H1 (cell line): ENCODE measurements at regions not wholly inside any gene's neighbourhood (a gene's known extent, or its start where the extent isn't known, plus 50 kb on each side); places are given as distances from the start of the nearest gene placed in this dataset.

ENCODE experiments used
- CTCF ChIA-PET: fragments of 300-600 bp; sonication (Branson Sonifier 250); formaldehyde crosslinking; loops from one replicate; lab custom pipeline; 2021; ENCODE audit not compliant: partially characterized antibody; lab: Charles Lee
- POLR2A ChIA-PET: fragments of 300-600 bp; sonication (Branson Sonifier 250); formaldehyde crosslinking; loops from one replicate; lab custom pipeline; 2021; ENCODE audit warnings: inconsistent platforms; ENCODE audit not compliant: partially characterized antibody; lab: Charles Lee
- DNase-seq, 2 experiments: peaks; one replicate each; pipeline versions ENCODE4 v3.0.0 to v3.0.0-alpha.2; 2010 to 2022; ENCODE audit warnings: low spot score in 2 of 2, low read depth in 1 of 2, mixed read lengths in 1 of 2
- FAIRE-seq: peaks from 2 replicates; lab custom pipeline; 2011; peaks lifted over from hg19 to GRCh38; lab: Jason Lieb, UNC
- H2AFZ ChIP-seq: 2 replicates; pipeline ENCODE4 v1.8.1; 2012; ENCODE audit warnings: low read length, inconsistent platforms
- H2AK5ac ChIP-seq: 2 replicates; pipeline ENCODE4 v1.6.1; 2013; ENCODE audit warnings: low read depth, low read length
- H2BK120ac ChIP-seq: replicated peaks from 2 replicates; pipeline ENCODE3; 2013; ENCODE audit warnings: low read depth, low read length, inconsistent platforms
- H2BK12ac ChIP-seq: 2 replicates; pipeline ENCODE4 v1.6.1; 2013; ENCODE audit warnings: low read depth, low read length
- H2BK15ac ChIP-seq: 2 replicates; pipeline ENCODE4 v1.6.1; 2013; ENCODE audit warnings: low read length
- H2BK20ac ChIP-seq: 2 replicates; pipeline ENCODE4 v1.6.1; 2013; ENCODE audit warnings: low read length
- H2BK5ac ChIP-seq: 2 replicates; pipeline ENCODE4 v1.6.1; 2013; ENCODE audit warnings: low read depth, low read length
- H3K14ac ChIP-seq: 2 replicates; pipeline ENCODE4 v1.6.1; 2013; ENCODE audit warnings: inconsistent platforms; ENCODE audit not compliant: insufficient read length
- H3K18ac ChIP-seq: 2 replicates; pipeline ENCODE4 v1.6.1; 2013; ENCODE audit warnings: low read length; ENCODE audit errors: extremely low read depth
- H3K23ac ChIP-seq: 2 replicates; pipeline ENCODE4 v1.6.1; 2013; ENCODE audit warnings: inconsistent platforms; ENCODE audit not compliant: insufficient read length
- H3K23me2 ChIP-seq: 2 replicates; pipeline ENCODE4 v1.6.1; 2013; ENCODE audit warnings: low read depth, low read length
- H3K27ac ChIP-seq: 2 replicates; pipeline ENCODE4 v1.6.1; 2011; ENCODE audit warnings: low read depth, low read length, inconsistent platforms
- H3K27me3 ChIP-seq, 4 experiments: replicated peaks in 1 of 4; 1 replicate in 1 of 4; 2 replicates in 3 of 4; pipeline versions ENCODE4 v1.6.1 to v1.8.1; 2011 to 2013; ENCODE audit warnings: low read length in 3 of 4, mild to moderate bottlenecking in 3 of 4, inconsistent platforms in 2 of 4, mixed read lengths in 2 of 4, moderate library complexity in 1 of 4; ENCODE audit not compliant: control insufficient read depth in 3 of 4, insufficient read depth in 3 of 4; ENCODE audit errors: extremely low read depth in 1 of 4
- H3K36me3 ChIP-seq, 4 experiments: 2 replicates each; pipeline versions ENCODE4 v1.6.1 to v1.8.1; 2011 to 2013; ENCODE audit warnings: mild to moderate bottlenecking in 4 of 4, low read length in 3 of 4, moderate library complexity in 2 of 4, control low read depth in 1 of 4, inconsistent platforms in 1 of 4; ENCODE audit not compliant: insufficient read depth in 4 of 4, control insufficient read depth in 2 of 4
- H3K4ac ChIP-seq: replicated peaks from 2 replicates; pipeline ENCODE3; 2013; ENCODE audit warnings: low read length, low read depth, mixed read lengths, inconsistent platforms; ENCODE audit not compliant: insufficient read length
- H3K4me1 ChIP-seq, 4 experiments: replicated peaks in 1 of 4; 1 replicate in 1 of 4; 2 replicates in 3 of 4; pipeline versions ENCODE4 v1.6.1 to v1.8.1; 2011 to 2013; ENCODE audit warnings: low read length in 3 of 4, inconsistent platforms in 2 of 4, mixed read lengths in 1 of 4; ENCODE audit not compliant: insufficient read depth in 4 of 4, control insufficient read depth in 3 of 4
- H3K4me2 ChIP-seq, 2 experiments: 2 replicates each; pipeline versions ENCODE4 v1.6.1 to v1.8.1; 2011 to 2013; ENCODE audit warnings: low read depth in 2 of 2, low read length in 2 of 2, control low read depth in 1 of 2, inconsistent platforms in 1 of 2, mild to moderate bottlenecking in 1 of 2; ENCODE audit not compliant: insufficient read depth in 1 of 2
- H3K4me3 ChIP-seq, 4 experiments: fragments of 200-600, 300-600 bp in 1 of 4; sonication (generic), shearing (Covaris generic), sonication (Bioruptor Twin) in 1 of 4; 2 replicates each; pipeline versions ENCODE4 v1.5.1 to v1.8.1; 2011 to 2016; ENCODE audit warnings: low read length in 4 of 4, low read depth in 3 of 4, control low read depth in 2 of 4, inconsistent platforms in 2 of 4, mild to moderate bottlenecking in 2 of 4, mixed read lengths in 1 of 4, moderate library complexity in 1 of 4; ENCODE audit not compliant: insufficient read depth in 2 of 4; ENCODE audit errors: extremely low read depth in 1 of 4
- H3K56ac ChIP-seq: replicated peaks from 2 replicates; pipeline ENCODE3; 2013; ENCODE audit warnings: low read depth, mild to moderate bottlenecking, mixed read lengths, low read length, inconsistent platforms; ENCODE audit not compliant: insufficient read length
- H3K79me1 ChIP-seq: 2 replicates; pipeline ENCODE4 v1.6.1; 2013; ENCODE audit warnings: low read depth, low read length, control low read depth
- H3K79me2 ChIP-seq, 2 experiments: 2 replicates each; pipeline versions ENCODE4 v1.6.1 to v1.8.1; 2012 to 2013; ENCODE audit warnings: low read length in 2 of 2, mild to moderate bottlenecking in 2 of 2, inconsistent platforms in 1 of 2; ENCODE audit not compliant: insufficient read depth in 2 of 2, control insufficient read depth in 1 of 2
- H3K9ac ChIP-seq, 4 experiments: replicated peaks in 1 of 4; 1 replicate in 1 of 4; 2 replicates in 3 of 4; pipeline versions ENCODE4 v1.6.1 to v1.8.1; 2011 to 2013; ENCODE audit warnings: low read depth in 3 of 4, low read length in 3 of 4, control low read depth in 2 of 4, mild to moderate bottlenecking in 2 of 4, moderate library complexity in 2 of 4, inconsistent platforms in 1 of 4; ENCODE audit errors: extremely low read depth in 1 of 4
- H3K9me3 ChIP-seq, 2 experiments: 2 replicates each; pipeline versions ENCODE4 v1.6.1 to v1.8.1; 2012 to 2013; ENCODE audit warnings: mild to moderate bottlenecking in 2 of 2, moderate library complexity in 2 of 2, control low read depth in 1 of 2, inconsistent platforms in 1 of 2, low read depth in 1 of 2, low read length in 1 of 2, mixed read lengths in 1 of 2; ENCODE audit not compliant: insufficient read depth in 2 of 2
- H4K20me1 ChIP-seq, 2 experiments: replicated peaks in 1 of 2; 2 replicates each; pipeline versions ENCODE3 to v1.8.1; 2011 to 2013; ENCODE audit warnings: inconsistent platforms in 2 of 2, low read length in 2 of 2, mild to moderate bottlenecking in 1 of 2; ENCODE audit not compliant: insufficient read depth in 2 of 2, control insufficient read depth in 1 of 2
- H4K5ac ChIP-seq: 2 replicates; pipeline ENCODE4 v1.6.1; 2013; ENCODE audit warnings: low read length, low read depth, mixed read lengths, inconsistent platforms; ENCODE audit not compliant: insufficient read length
- H4K8ac ChIP-seq: 2 replicates; pipeline ENCODE4 v1.8.0; 2013; ENCODE audit warnings: mild to moderate bottlenecking, moderate library complexity, low read length, inconsistent platforms; ENCODE audit not compliant: insufficient read depth; ENCODE audit errors: extremely low read depth
- H4K91ac ChIP-seq: replicated peaks from 2 replicates; pipeline ENCODE3; 2013; ENCODE audit warnings: low read length, mixed read lengths, inconsistent platforms; ENCODE audit not compliant: insufficient read length
- WGBS, 2 experiments: shearing (Covaris generic) in 1 of 2; methylation state at CpG; one replicate each; pipeline versions ENCODE4 v1.1.6 to v1.1.7; 2013 to 2015; ENCODE audit warnings: low lambda C conversion rate in 2 of 2, mixed read lengths in 2 of 2, inconsistent platforms in 1 of 2, low coverage in 1 of 2, missing lambda C conversion rate in 1 of 2; ENCODE audit not compliant: insufficient replicate concordance in 2 of 2, insufficient coverage in 1 of 2, insufficient read length in 1 of 2; ENCODE audit errors: extremely low coverage in 1 of 2, missing lambda C conversion rate in 1 of 2; 5-methylcytosine and 5-hydroxymethylcytosine counted together
- TF ChIP-seq, protein P1 (sequence below): fragments of 300-600 bp; sonication (generic); IDR thresholded peaks from 2 replicates; pipeline ENCODE4 v1.7.1; 2012; ENCODE audit warnings: low read length, moderate library complexity, mild to moderate bottlenecking, inconsistent platforms; ENCODE audit not compliant: insufficient replicate concordance

DNA sequence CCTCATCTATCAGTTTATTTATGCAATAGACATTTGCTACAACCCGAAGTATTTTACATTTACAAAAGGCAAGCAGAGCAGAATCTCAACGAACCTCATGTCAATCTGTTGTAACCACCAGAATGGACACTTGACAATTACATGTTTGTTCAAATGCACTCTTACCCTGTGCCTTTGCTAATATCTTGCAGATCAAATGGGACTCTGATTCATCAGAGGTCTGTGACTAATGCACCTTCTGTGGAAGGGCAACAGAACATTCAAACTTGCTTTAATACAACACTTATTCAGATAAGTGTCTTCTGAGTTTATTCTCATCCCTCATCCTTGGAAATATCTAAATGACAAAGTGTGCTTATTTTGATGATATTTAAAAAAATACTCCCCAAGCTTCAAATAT lies 644.7 kb upstream of the PCDH10 start:
- Histone ChIP-seq H2BK20ac (no peak overlapping the region), H3K14ac (no peak overlapping the region), H3K27me3 (no peaks in the 10 kb centered on the region), H3K4me3 (no peak overlapping the region), H3K4me1 (no peaks in the 10 kb centered on the region; a peak in 1 of 7 replicates), H4K20me1 (no peaks in the 10 kb centered on the region), H3K79me2 (no peaks in the 10 kb centered on the region), H3K9ac (no peak overlapping the region), H3K18ac (no peak overlapping the region), H2BK12ac (peak overlapping the region; percentile 55; the same call in 1 of the 2 replicates), H3K23me2 (no peaks in the 10 kb centered on the region), H4K8ac (no peak overlapping the region), H3K4ac (no peak overlapping the region), H3K79me1 (no peaks in the 10 kb centered on the region), H3K23ac (no peak overlapping the region), H3K9me3 (no peaks in the 10 kb centered on the region), H4K91ac (no peak overlapping the region), H4K5ac (no peak overlapping the region), H2BK120ac (no peak overlapping the region), H2AFZ (no peak overlapping the region), H2AK5ac (no peak overlapping the region), H2BK5ac (no peak overlapping the region), H3K4me2 (no peak overlapping the region), H3K36me3 (no peaks in the 10 kb centered on the region), H3K56ac (no peak overlapping the region), H2BK15ac (no peak overlapping the region), H3K27ac (no peak overlapping the region)
- WGBS, 2 experiments = 91% methylated on average over 2 of the region's 2 CpGs; no CpG with 5 or more reads in 1 of the 2 experiments
- POLR2A ChIA-PET = interaction anchor here (2.0 kb wide), 1 partner anchor 9 kb away, joined by 5 read pairs; no protein-coding TSS in a partner anchor
- no peak for FAIRE-seq
- DNase-seq = no peak
- CTCF ChIA-PET = no interaction called here
- TF ChIP-seq, protein P1, sequence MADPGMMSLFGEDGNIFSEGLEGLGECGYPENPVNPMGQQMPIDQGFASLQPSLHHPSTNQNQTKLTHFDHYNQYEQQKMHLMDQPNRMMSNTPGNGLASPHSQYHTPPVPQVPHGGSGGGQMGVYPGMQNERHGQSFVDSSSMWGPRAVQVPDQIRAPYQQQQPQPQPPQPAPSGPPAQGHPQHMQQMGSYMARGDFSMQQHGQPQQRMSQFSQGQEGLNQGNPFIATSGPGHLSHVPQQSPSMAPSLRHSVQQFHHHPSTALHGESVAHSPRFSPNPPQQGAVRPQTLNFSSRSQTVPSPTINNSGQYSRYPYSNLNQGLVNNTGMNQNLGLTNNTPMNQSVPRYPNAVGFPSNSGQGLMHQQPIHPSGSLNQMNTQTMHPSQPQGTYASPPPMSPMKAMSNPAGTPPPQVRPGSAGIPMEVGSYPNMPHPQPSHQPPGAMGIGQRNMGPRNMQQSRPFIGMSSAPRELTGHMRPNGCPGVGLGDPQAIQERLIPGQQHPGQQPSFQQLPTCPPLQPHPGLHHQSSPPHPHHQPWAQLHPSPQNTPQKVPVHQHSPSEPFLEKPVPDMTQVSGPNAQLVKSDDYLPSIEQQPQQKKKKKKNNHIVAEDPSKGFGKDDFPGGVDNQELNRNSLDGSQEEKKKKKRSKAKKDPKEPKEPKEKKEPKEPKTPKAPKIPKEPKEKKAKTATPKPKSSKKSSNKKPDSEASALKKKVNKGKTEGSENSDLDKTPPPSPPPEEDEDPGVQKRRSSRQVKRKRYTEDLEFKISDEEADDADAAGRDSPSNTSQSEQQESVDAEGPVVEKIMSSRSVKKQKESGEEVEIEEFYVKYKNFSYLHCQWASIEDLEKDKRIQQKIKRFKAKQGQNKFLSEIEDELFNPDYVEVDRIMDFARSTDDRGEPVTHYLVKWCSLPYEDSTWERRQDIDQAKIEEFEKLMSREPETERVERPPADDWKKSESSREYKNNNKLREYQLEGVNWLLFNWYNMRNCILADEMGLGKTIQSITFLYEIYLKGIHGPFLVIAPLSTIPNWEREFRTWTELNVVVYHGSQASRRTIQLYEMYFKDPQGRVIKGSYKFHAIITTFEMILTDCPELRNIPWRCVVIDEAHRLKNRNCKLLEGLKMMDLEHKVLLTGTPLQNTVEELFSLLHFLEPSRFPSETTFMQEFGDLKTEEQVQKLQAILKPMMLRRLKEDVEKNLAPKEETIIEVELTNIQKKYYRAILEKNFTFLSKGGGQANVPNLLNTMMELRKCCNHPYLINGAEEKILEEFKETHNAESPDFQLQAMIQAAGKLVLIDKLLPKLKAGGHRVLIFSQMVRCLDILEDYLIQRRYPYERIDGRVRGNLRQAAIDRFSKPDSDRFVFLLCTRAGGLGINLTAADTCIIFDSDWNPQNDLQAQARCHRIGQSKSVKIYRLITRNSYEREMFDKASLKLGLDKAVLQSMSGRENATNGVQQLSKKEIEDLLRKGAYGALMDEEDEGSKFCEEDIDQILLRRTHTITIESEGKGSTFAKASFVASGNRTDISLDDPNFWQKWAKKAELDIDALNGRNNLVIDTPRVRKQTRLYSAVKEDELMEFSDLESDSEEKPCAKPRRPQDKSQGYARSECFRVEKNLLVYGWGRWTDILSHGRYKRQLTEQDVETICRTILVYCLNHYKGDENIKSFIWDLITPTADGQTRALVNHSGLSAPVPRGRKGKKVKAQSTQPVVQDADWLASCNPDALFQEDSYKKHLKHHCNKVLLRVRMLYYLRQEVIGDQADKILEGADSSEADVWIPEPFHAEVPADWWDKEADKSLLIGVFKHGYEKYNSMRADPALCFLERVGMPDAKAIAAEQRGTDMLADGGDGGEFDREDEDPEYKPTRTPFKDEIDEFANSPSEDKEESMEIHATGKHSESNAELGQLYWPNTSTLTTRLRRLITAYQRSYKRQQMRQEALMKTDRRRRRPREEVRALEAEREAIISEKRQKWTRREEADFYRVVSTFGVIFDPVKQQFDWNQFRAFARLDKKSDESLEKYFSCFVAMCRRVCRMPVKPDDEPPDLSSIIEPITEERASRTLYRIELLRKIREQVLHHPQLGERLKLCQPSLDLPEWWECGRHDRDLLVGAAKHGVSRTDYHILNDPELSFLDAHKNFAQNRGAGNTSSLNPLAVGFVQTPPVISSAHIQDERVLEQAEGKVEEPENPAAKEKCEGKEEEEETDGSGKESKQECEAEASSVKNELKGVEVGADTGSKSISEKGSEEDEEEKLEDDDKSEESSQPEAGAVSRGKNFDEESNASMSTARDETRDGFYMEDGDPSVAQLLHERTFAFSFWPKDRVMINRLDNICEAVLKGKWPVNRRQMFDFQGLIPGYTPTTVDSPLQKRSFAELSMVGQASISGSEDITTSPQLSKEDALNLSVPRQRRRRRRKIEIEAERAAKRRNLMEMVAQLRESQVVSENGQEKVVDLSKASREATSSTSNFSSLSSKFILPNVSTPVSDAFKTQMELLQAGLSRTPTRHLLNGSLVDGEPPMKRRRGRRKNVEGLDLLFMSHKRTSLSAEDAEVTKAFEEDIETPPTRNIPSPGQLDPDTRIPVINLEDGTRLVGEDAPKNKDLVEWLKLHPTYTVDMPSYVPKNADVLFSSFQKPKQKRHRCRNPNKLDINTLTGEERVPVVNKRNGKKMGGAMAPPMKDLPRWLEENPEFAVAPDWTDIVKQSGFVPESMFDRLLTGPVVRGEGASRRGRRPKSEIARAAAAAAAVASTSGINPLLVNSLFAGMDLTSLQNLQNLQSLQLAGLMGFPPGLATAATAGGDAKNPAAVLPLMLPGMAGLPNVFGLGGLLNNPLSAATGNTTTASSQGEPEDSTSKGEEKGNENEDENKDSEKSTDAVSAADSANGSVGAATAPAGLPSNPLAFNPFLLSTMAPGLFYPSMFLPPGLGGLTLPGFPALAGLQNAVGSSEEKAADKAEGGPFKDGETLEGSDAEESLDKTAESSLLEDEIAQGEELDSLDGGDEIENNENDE = no peak
